Astrocyte (in vitro differentiated cells and primary cell): ENCODE measurements at regions not wholly inside any gene's neighbourhood (a gene's known extent, or its start where the extent isn't known, plus 50 kb on each side); places are given as distances from the start of the nearest gene placed in this dataset.

Experiments used
- DNase-seq: peaks from one replicate; pipeline ENCODE4 v3.0.0-alpha.2; 2010; ENCODE audit warnings: low read depth
- FAIRE-seq: peaks from 2 replicates; lab custom pipeline; 2011; peaks lifted over from hg19 to GRCh38; lab: Jason Lieb, UNC
- H2AFZ ChIP-seq: 2 replicates; pipeline ENCODE4 v1.6.0; 2012; ENCODE audit warnings: low read depth, low read length, inconsistent platforms
- H3K27ac ChIP-seq: 2 replicates; pipeline ENCODE4 v1.5.1; 2011; ENCODE audit warnings: low read depth, low read length, inconsistent platforms
- H3K27me3 ChIP-seq: 2 replicates; pipeline ENCODE4 v1.6.0; 2011; ENCODE audit warnings: low read length, inconsistent platforms; ENCODE audit not compliant: insufficient read depth
- H3K36me3 ChIP-seq: 2 replicates; pipeline ENCODE4 v1.5.1; 2011; ENCODE audit warnings: low read length, inconsistent platforms; ENCODE audit not compliant: insufficient read depth
- H3K4me1 ChIP-seq: 2 replicates; pipeline ENCODE4 v1.5.1; 2011; ENCODE audit warnings: low read length, inconsistent platforms; ENCODE audit not compliant: insufficient read depth
- H3K4me2 ChIP-seq: 2 replicates; pipeline ENCODE4 v1.6.0; 2012; ENCODE audit warnings: low read length, inconsistent platforms
- H3K4me3 ChIP-seq: 2 replicates; pipeline ENCODE4 v1.5.1; 2011; ENCODE audit warnings: low read depth, mild to moderate bottlenecking, low read length, inconsistent platforms; ENCODE audit not compliant: insufficient read depth
- H3K79me2 ChIP-seq: 2 replicates; pipeline ENCODE4 v1.6.0; 2012; ENCODE audit warnings: mild to moderate bottlenecking, low read length, inconsistent platforms; ENCODE audit not compliant: insufficient read depth
- H3K9ac ChIP-seq: 2 replicates; pipeline ENCODE4 v1.6.0; 2012; ENCODE audit warnings: mild to moderate bottlenecking, low read length, inconsistent platforms
- H3K9me3 ChIP-seq: 2 replicates; pipeline ENCODE4 v1.5.1; 2012; ENCODE audit warnings: low read depth, mild to moderate bottlenecking, low read length, inconsistent platforms; ENCODE audit not compliant: insufficient read depth
- H4K20me1 ChIP-seq: 2 replicates; pipeline ENCODE4 v1.6.0; 2012; ENCODE audit warnings: low read length, inconsistent platforms; ENCODE audit not compliant: insufficient read depth
- H3K27ac Mint-ChIP-seq: one replicate; pipeline ENCODE4 v1.8.0; 2021; ENCODE audit warnings: mild to moderate bottlenecking, mixed read lengths; ENCODE audit not compliant: unreplicated experiment
- H3K27me3 Mint-ChIP-seq: one replicate; pipeline ENCODE4 v1.8.0; 2021; ENCODE audit warnings: low read depth, mixed read lengths; ENCODE audit not compliant: unreplicated experiment
- H3K36me3 Mint-ChIP-seq: one replicate; pipeline ENCODE4 v1.8.0; 2021; ENCODE audit warnings: low read depth, mixed read lengths; ENCODE audit not compliant: unreplicated experiment
- H3K4me1 Mint-ChIP-seq: one replicate; pipeline ENCODE4 v1.8.0; 2021; ENCODE audit warnings: low read depth, mixed read lengths; ENCODE audit not compliant: unreplicated experiment
- H3K4me3 Mint-ChIP-seq: one replicate; pipeline ENCODE4 v1.8.0; 2021; ENCODE audit warnings: mild to moderate bottlenecking, moderate library complexity, mixed read lengths; ENCODE audit not compliant: unreplicated experiment
- H3K9me3 Mint-ChIP-seq: one replicate; pipeline ENCODE4 v1.8.0; 2021; ENCODE audit warnings: mild to moderate bottlenecking, mixed read lengths; ENCODE audit not compliant: unreplicated experiment
- CTCF ChIP-seq: IDR thresholded peaks from 2 replicates; pipeline ENCODE4 v1.5.1; 2011; ENCODE audit warnings: low read depth, mild to moderate bottlenecking, inconsistent platforms, low read length, moderate library complexity; ENCODE audit not compliant: insufficient read depth
- EZH2 ChIP-seq: IDR thresholded peaks from 2 replicates; pipeline ENCODE4 v1.6.1; 2012; ENCODE audit warnings: mild to moderate bottlenecking, low read length, inconsistent platforms; ENCODE audit not compliant: insufficient read depth

DNA sequence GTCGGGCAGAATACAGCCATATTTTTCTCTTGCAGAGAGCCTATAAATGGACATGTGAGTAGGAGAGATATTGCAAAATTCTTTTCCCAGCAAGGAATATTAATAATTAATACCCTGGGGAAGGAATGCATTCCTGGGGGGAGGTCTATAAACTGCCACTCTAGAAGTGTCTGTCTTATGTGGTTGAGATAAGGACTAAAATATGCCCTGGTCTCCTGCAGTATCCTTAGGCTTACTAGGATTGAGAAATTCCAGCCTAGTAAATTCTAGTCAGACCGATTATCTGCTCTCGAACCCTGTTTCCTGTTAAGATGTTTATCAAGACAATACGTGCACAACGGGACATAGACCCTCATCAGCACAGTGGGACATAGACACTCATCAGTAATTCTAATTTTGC is 872.6 kb downstream of the FSTL5 start:
- Histone ChIP-seq H3K4me1 (no peaks in the 10 kb centered on the region), H2AFZ (no peak overlapping the region), H3K27me3 (no peaks in the 10 kb centered on the region), H3K27ac (no peak overlapping the region), H4K20me1 (no peaks in the 10 kb centered on the region), H3K9me3 (peaks cover 5% of the 10 kb centered on the region), H3K4me2 (no peak overlapping the region), H3K79me2 (no peaks in the 10 kb centered on the region), H3K4me3 (no peak overlapping the region), H3K9ac (no peak overlapping the region), H3K36me3 (no peaks in the 10 kb centered on the region)
- DNase-seq (no peak), FAIRE-seq (no peak)
- no peaks in the 10 kb centered on the region for H3K4me1 Mint-ChIP-seq
- H3K36me3 Mint-ChIP-seq, result no peaks in the 10 kb centered on the region
- no peak overlapping the region for H3K4me3 Mint-ChIP-seq
- H3K27ac Mint-ChIP-seq, result no peak overlapping the region
- H3K27me3 Mint-ChIP-seq, result no peaks in the 10 kb centered on the region
- TF ChIP-seq CTCF (no peak), EZH2 (no peak)
- H3K9me3 Mint-ChIP-seq, result peaks cover 10% of the 10 kb centered on the region

GRCh38 chr4:161287678-161288352 is 876.0 kb downstream of the FSTL5 start:
- Histone ChIP-seq H2AFZ (no peak overlapping the region), H4K20me1 (no peaks in the 10 kb centered on the region), H3K27me3 (no peaks in the 10 kb centered on the region), H3K27ac (no peak overlapping the region), H3K79me2 (no peaks in the 10 kb centered on the region), H3K9ac (no peak overlapping the region), H3K4me1 (no peaks in the 10 kb centered on the region), H3K9me3 (peaks cover 5% of the 10 kb centered on the region), H3K36me3 (no peaks in the 10 kb centered on the region), H3K4me3 (no peak overlapping the region), H3K4me2 (no peak overlapping the region)
- TF ChIP-seq CTCF (no peak), EZH2 (no peak)
- Mint-ChIP-seq H3K4me1 (no peaks in the 10 kb centered on the region), H3K27me3 (no peaks in the 10 kb centered on the region), H3K4me3 (no peak overlapping the region), H3K27ac (no peak overlapping the region), H3K36me3 (no peaks in the 10 kb centered on the region), H3K9me3 (peaks cover 10% of the 10 kb centered on the region)
- no peak for DNase-seq
- no peak for FAIRE-seq

DNA sequence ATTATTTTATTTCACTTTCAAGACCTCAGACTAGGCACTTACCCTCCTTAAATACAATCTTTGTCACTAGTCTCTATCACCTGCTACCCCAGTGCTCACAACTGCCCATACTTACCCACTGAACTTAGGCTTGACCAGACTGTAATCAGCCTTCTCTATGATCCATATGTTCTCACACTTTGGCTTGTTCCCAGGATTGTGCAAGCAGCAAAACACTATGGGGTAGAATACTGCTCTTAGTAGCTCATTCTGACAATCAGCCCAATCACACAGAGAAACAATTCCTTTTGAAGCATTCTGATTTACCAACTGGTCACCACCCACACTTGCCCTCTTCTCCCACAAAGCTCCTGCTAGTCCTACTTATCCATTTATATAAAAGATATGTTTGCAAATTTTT is 878.3 kb downstream of the FSTL5 start:
- Histone ChIP-seq H3K9me3 (no peaks in the 10 kb centered on the region), H3K27me3 (no peaks in the 10 kb centered on the region), H3K4me2 (no peak overlapping the region), H4K20me1 (no peaks in the 10 kb centered on the region), H3K36me3 (no peaks in the 10 kb centered on the region), H3K79me2 (no peaks in the 10 kb centered on the region), H3K4me3 (no peak overlapping the region), H3K9ac (no peak overlapping the region), H3K4me1 (no peaks in the 10 kb centered on the region), H3K27ac (no peak overlapping the region), H2AFZ (no peak overlapping the region)
- Mint-ChIP-seq H3K9me3 (peaks cover 5% of the 10 kb centered on the region), H3K4me1 (no peaks in the 10 kb centered on the region), H3K27me3 (no peaks in the 10 kb centered on the region), H3K4me3 (no peak overlapping the region), H3K36me3 (no peaks in the 10 kb centered on the region), H3K27ac (no peak overlapping the region)
- FAIRE-seq (no peak), DNase-seq (no peak)
- TF ChIP-seq CTCF (no peak), EZH2 (no peak)
